ENCODE measurements at regions not wholly inside any gene's neighbourhood (a gene's known extent, or its start where the extent isn't known, plus 50 kb on each side); places are given as distances from the start of the nearest gene placed in this dataset.

DNA sequence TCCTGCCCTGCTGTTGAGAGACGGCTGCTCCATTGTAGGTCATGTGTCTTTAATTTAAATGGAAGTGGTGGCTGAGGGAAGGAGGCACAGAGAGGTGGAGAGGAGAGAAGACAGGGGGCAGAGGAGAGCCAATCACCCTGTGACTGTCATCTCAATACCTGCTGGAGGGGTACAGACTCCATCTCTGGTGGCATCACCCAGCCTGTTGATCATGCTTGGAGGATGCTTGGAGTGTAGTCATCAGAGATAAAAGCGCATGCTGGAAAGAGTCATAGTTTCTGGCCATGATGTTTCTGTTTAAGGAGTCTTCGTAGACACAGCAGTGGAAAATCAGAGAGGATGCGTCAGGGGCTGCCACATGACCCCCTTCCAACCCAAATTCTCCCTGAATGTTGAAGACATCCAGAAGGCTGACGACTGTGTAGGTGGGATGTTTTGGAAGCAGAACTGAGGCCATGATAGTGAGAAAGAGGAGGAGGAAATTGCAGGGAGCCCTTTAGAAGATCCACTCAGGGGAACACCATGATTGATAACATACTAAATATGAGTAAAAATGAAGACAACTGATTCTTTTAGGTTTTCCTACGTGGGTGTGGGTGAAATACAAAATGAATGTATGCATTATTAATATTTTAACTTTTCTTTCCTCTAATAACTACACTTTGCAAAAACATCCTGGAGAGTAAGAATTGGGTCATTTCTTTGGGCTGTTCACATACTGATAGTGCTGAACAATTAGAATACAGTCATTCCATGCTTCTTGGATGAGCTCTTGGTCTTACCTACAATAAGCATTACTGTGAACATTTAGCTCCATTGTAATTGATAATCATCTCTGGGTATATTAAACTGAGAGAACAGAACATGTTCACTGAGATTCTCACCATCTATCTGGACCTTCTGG, 210.6 kb upstream of the ATP10A start:
- no peak for DNase-seq (ENCODE audit: low read depth)
- TF ChIP-seq, protein P1, sequence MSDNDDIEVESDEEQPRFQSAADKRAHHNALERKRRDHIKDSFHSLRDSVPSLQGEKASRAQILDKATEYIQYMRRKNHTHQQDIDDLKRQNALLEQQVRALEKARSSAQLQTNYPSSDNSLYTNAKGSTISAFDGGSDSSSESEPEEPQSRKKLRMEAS (IDR thresholded peaks at IDR 0.05; ENCODE audit: low read depth, low read length), result no peak
- TF ChIP-seq, protein P2, sequence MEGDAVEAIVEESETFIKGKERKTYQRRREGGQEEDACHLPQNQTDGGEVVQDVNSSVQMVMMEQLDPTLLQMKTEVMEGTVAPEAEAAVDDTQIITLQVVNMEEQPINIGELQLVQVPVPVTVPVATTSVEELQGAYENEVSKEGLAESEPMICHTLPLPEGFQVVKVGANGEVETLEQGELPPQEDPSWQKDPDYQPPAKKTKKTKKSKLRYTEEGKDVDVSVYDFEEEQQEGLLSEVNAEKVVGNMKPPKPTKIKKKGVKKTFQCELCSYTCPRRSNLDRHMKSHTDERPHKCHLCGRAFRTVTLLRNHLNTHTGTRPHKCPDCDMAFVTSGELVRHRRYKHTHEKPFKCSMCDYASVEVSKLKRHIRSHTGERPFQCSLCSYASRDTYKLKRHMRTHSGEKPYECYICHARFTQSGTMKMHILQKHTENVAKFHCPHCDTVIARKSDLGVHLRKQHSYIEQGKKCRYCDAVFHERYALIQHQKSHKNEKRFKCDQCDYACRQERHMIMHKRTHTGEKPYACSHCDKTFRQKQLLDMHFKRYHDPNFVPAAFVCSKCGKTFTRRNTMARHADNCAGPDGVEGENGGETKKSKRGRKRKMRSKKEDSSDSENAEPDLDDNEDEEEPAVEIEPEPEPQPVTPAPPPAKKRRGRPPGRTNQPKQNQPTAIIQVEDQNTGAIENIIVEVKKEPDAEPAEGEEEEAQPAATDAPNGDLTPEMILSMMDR (IDR thresholded peaks at IDR 0.05; ENCODE audit: low read depth, low read length), result no peak
- TF ChIP-seq POLR2A (IDR thresholded peaks at IDR 0.05; ENCODE audit: extremely low read depth, insufficient read length) (no peak), MYC (IDR thresholded peaks at IDR 0.05; ENCODE audit: low read depth, low read length) (no peak)
- no peak overlapping the region for H3K4me3 ChIP-seq (ENCODE audit: low read depth, low read length)

DNA sequence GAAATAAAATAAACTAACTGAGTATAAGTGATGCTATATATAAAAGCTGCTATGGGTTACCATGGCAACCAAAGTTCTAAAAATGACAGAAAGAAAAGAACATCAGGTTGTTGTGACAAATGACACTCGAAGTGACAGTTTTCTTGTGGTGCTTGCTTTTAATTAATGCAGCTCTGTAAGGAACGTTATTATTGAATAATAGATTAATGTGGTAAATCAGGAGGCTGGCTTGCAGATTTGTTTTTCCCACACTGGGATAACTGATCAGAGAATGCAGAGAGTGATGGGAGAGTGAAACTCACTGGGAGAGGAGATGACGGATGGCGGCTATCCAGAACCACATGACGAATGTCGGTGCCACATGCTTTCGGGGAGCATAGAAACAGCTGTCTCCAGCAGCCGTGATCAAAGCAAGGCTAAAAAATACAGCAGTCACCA, 207.0 kb upstream of the ATP10A start:
- no peak overlapping the region for H3K4me3 ChIP-seq (ENCODE audit: low read depth, low read length)
- no peak for TF ChIP-seq POLR2A (IDR thresholded peaks at IDR 0.05; ENCODE audit: extremely low read depth, insufficient read length)
- TF ChIP-seq, protein P2 (IDR thresholded peaks at IDR 0.05; ENCODE audit: low read depth, low read length), result no peak
- no peak for DNase-seq (ENCODE audit: low read depth)

DNA sequence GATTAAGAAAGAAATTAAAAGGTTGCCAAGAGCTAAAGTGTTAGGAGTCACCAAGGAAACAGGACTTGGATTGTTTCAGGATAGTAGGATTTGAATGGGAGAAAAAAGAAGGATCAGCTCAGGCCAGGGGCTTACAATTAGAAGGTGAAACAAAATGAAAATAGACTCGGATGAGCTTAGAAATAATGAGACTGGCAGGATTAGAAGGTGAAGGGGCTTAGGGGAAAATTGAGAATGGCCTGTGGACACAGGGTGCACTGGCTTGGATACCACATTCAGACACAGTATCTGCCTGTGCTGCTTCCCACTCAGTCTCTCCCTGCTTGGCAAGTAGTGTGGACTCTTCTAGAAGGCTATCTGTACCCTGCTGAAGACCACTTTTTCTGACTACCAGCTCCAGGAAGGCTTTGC, 206.1 kb upstream of the ATP10A start:
- no peak overlapping the region for H3K4me3 ChIP-seq (ENCODE audit: low read depth, low read length)
- TF ChIP-seq MYC (IDR thresholded peaks at IDR 0.05; ENCODE audit: low read depth, low read length) (no peak), POLR2A (IDR thresholded peaks at IDR 0.05; ENCODE audit: extremely low read depth, insufficient read length) (no peak)
- TF ChIP-seq, protein P2 (IDR thresholded peaks at IDR 0.05; ENCODE audit: low read depth, low read length), result no peak
- TF ChIP-seq, protein P1 (IDR thresholded peaks at IDR 0.05; ENCODE audit: low read depth, low read length), result no peak
- DNase-seq (ENCODE audit: low read depth), result no peak

DNA sequence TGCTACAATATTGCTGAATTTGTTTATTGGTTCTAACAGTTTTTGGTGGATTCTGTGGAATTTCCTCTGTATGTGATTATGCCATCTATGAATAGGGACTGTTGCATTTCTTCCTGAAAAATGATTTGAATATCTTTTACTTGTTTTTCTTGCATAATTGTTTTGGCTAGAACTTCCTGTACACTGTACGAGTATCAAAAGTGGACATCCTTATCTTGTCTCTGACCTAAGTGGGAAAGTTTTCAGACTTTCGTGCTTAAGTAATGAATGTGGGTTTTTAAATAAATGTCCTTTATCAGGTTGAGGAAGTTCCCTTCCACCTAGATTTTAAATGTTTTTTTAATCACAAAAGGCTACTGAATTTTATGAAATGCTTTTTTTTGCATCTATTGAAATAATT, 203.8 kb upstream of the ATP10A start:
- TF ChIP-seq, protein P1 (IDR thresholded peaks at IDR 0.05; ENCODE audit: low read depth, low read length), result no peak
- TF ChIP-seq POLR2A (IDR thresholded peaks at IDR 0.05; ENCODE audit: extremely low read depth, insufficient read length), result no peak
- TF ChIP-seq, protein P2 (IDR thresholded peaks at IDR 0.05; ENCODE audit: low read depth, low read length), result no peak
- no peak for TF ChIP-seq MYC (IDR thresholded peaks at IDR 0.05; ENCODE audit: low read depth, low read length)
- no peak for DNase-seq (ENCODE audit: low read depth)

DNA sequence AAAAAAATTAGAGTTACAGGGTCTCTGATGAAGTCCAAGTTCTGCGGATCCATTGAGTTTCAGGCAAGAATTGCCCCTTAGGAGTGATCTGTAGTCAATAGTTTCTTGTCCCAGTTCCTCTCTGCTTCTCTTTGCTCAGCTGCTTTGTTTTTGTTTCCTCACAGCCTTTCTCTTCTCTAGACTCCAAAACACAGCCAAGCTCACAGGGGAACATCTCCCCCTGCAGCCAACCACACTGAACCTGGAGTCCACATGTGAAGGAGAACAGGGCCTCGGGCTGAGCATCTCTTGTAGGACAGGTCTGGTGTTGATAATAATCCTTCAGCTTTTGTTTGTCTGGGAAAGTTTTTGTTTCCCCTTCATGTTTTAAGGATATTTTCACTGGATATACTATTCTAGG, 202.6 kb upstream of the ATP10A start:
- TF ChIP-seq, protein P2 (IDR thresholded peaks at IDR 0.05; ENCODE audit: low read depth, low read length), result no peak
- no peak for TF ChIP-seq MYC (IDR thresholded peaks at IDR 0.05; ENCODE audit: low read depth, low read length)
- TF ChIP-seq POLR2A (IDR thresholded peaks at IDR 0.05; ENCODE audit: extremely low read depth, insufficient read length), result no peak
- TF ChIP-seq, protein P1 (IDR thresholded peaks at IDR 0.05; ENCODE audit: low read depth, low read length), result no peak
- no peak overlapping the region for H3K4me3 ChIP-seq (ENCODE audit: low read depth, low read length)
- DNase-seq (ENCODE audit: low read depth), result no peak

More for the DNA sequence above, 203.8 kb upstream of the ATP10A start:
- H3K4me3 ChIP-seq (ENCODE audit: low read depth, low read length), result no peak overlapping the region
